ENCODE measurements at regions not wholly inside any gene's neighbourhood (a gene's known extent, or its start where the extent isn't known, plus 50 kb on each side); places are given as distances from the start of the nearest gene placed in this dataset.

- no TSS peak for BruUV-seq (replicated peaks)
- Histone ChIP-seq H3K4me1 (ENCODE audit: control insufficient read depth, insufficient read depth, low read length) (no peaks in the 10 kb centered on the region; the same call in 1 of the 2 replicates), H3K36me3 (ENCODE audit: control insufficient read depth, insufficient read depth, low read length) (no peaks in the 10 kb centered on the region), H3K27me3 (ENCODE audit: control insufficient read depth, insufficient read depth, low read length) (peaks cover 8% of the 10 kb centered on the region), H3K4me3 (ENCODE audit: low read depth in 2 of 2, low read length in 2 of 2) (no peak overlapping the region), H3K9me3 (ENCODE audit: control insufficient read depth, insufficient read depth, low read depth, low read length) (no peaks in the 10 kb centered on the region), H3K27ac (ENCODE audit: low read length) (no peak overlapping the region)
- no peak for DNase-seq (ENCODE audit: low read depth, low spot score)
- ChIA-PET CTCF (no interaction called here), POLR2A (interaction anchor here (0.6 kb wide), 1 partner anchor 159 kb away, joined by 3 read pairs; no protein-coding TSS in a partner anchor)
- intact Hi-C loops (cut with micrococcal nuclease; ENCODE audit: unreplicated experiment) = loop anchor here (5.0 to 10.0 kb wide), 3 partner anchors 136 to 294 kb away; no protein-coding TSS in a partner anchor
- no peak for ATAC-seq
- no peak for TF ChIP-seq TCF7L2 (IDR thresholded peaks at IDR 0.05; ENCODE audit: low read depth, low read length)
- in situ Hi-C loops (cut with HindIII; ENCODE audit: low pct_unique_long_range_greater_than_20kb, low sequenced_read_pairs) = no loop called here
Observed at GRCh38 chr21:33128538-33128937, 58.6 kb downstream of the OLIG1 start.

GRCh38 chr21:33132054-33132453 is 62.1 kb downstream of the OLIG1 start:
- Histone ChIP-seq H3K4me1 (ENCODE audit: control insufficient read depth, insufficient read depth, low read length) (no peaks in the 10 kb centered on the region; the same call in 1 of the 2 replicates), H3K4me3 (ENCODE audit: low read depth in 2 of 2, low read length in 2 of 2) (no peak overlapping the region), H3K9me3 (ENCODE audit: control insufficient read depth, insufficient read depth, low read depth, low read length) (no peaks in the 10 kb centered on the region), H3K27ac (ENCODE audit: low read length) (no peak overlapping the region), H3K36me3 (ENCODE audit: control insufficient read depth, insufficient read depth, low read length) (no peaks in the 10 kb centered on the region), H3K27me3 (ENCODE audit: control insufficient read depth, insufficient read depth, low read length) (peaks cover 8% of the 10 kb centered on the region)
- in situ Hi-C loops (cut with HindIII; ENCODE audit: low pct_unique_long_range_greater_than_20kb, low sequenced_read_pairs) = no loop called here
- DNase-seq (ENCODE audit: low read depth, low spot score) = no peak
- no peak for TF ChIP-seq TCF7L2 (IDR thresholded peaks at IDR 0.05; ENCODE audit: low read depth, low read length)
- TF ChIP-seq CTCF (IDR thresholded peaks at IDR 0.05) = no peak; the same call in 1 of the 2 replicates
- no peak for TF ChIP-seq SIN3A (IDR thresholded peaks at IDR 0.05; ENCODE audit: borderline replicate concordance, insufficient read depth, low read depth, low read length)
- no peak for TF ChIP-seq REST (IDR thresholded peaks at IDR 0.05; ENCODE audit: insufficient read depth in 1 of 2, low read depth in 2 of 2, low read length in 1 of 2)
- no peak for TF ChIP-seq POLR2AphosphoS5 (IDR thresholded peaks at IDR 0.05; ENCODE audit: low read depth, low read length)
- no peak for ATAC-seq
- intact Hi-C loops (cut with micrococcal nuclease; ENCODE audit: unreplicated experiment) = no loop called here
- ChIA-PET CTCF (no interaction called here), POLR2A (no interaction called here)
- no TSS peak for BruUV-seq (replicated peaks)

GRCh38 chr21:33133892-33134291 is 64.0 kb downstream of the OLIG1 start:
- Histone ChIP-seq H3K4me3 (ENCODE audit: low read depth in 2 of 2, low read length in 2 of 2) (no peak overlapping the region), H3K36me3 (ENCODE audit: control insufficient read depth, insufficient read depth, low read length) (no peaks in the 10 kb centered on the region), H3K4me1 (ENCODE audit: control insufficient read depth, insufficient read depth, low read length) (no peaks in the 10 kb centered on the region), H3K27ac (ENCODE audit: low read length) (no peak overlapping the region), H3K27me3 (ENCODE audit: control insufficient read depth, insufficient read depth, low read length) (peaks cover 4% of the 10 kb centered on the region), H3K9me3 (ENCODE audit: control insufficient read depth, insufficient read depth, low read depth, low read length) (no peaks in the 10 kb centered on the region)
- TF ChIP-seq TCF7L2 (IDR thresholded peaks at IDR 0.05; ENCODE audit: low read depth, low read length) (no peak), POLR2AphosphoS5 (IDR thresholded peaks at IDR 0.05; ENCODE audit: low read depth, low read length) (no peak), CTCF (IDR thresholded peaks at IDR 0.05) (no peak), SIN3A (IDR thresholded peaks at IDR 0.05; ENCODE audit: borderline replicate concordance, insufficient read depth, low read depth, low read length) (no peak), REST (IDR thresholded peaks at IDR 0.05; ENCODE audit: insufficient read depth in 1 of 2, low read depth in 2 of 2, low read length in 1 of 2) (no peak)
- no peak for DNase-seq (ENCODE audit: low read depth, low spot score)
- ChIA-PET POLR2A (no interaction called here), CTCF (interaction anchor here (0.6 kb wide), 1 partner anchor 37 kb away, joined by 6 read pairs; no protein-coding TSS in a partner anchor)
- intact Hi-C loops (cut with micrococcal nuclease; ENCODE audit: unreplicated experiment) (no loop called here), in situ Hi-C loops (cut with HindIII; ENCODE audit: low pct_unique_long_range_greater_than_20kb, low sequenced_read_pairs) (no loop called here)
- ATAC-seq = no peak
- no TSS peak for BruUV-seq (replicated peaks)

Measured in Panc1 (cell line).